Endothelial cell of umbilical vein (primary cell): ENCODE measurements at regions not wholly inside any gene's neighbourhood (a gene's known extent, or its start where the extent isn't known, plus 50 kb on each side); places are given as distances from the start of the nearest gene placed in this dataset.

ENCODE experiments used
- BruUV-seq: library from RNA; stranded (reverse); fragments of 400-500 nt; replicated peaks from 2 replicates; lab custom pipeline; 2021; lab: Mats Ljungman, UMichigan
- CTCF ChIA-PET: fragments of 300-600, 350-600 bp; sonication (Branson Sonifier 250); formaldehyde crosslinking; loops from one replicate; lab custom pipeline; 2021; ENCODE audit warnings: antibody characterized with exemption, inconsistent platforms; lab: Charles Lee
- POLR2A ChIA-PET: fragments of 300-600, 350-600 bp; sonication (Branson Sonifier 250); formaldehyde crosslinking; loops from one replicate; lab custom pipeline; 2021; ENCODE audit warnings: antibody characterized with exemption, inconsistent platforms; lab: Charles Lee
- DNase-seq: peaks from one replicate; pipeline ENCODE4 v3.0.0-alpha.2; 2011; ENCODE audit warnings: low read depth, low spot score
- FAIRE-seq: peaks from 2 replicates; lab custom pipeline; 2011; peaks lifted over from hg19 to GRCh38; lab: Jason Lieb, UNC
- H2AFZ ChIP-seq: 2 replicates; pipeline ENCODE4 v1.6.0; 2012; ENCODE audit warnings: low read depth, low read length, control low read depth, inconsistent platforms
- H3K27ac ChIP-seq: 2 replicates; pipeline ENCODE4 v1.5.1; 2011; ENCODE audit warnings: low read depth, mild to moderate bottlenecking, control low read depth, low read length, moderate library complexity; ENCODE audit not compliant: insufficient read depth
- H3K27me3 ChIP-seq, 2 experiments: 2 replicates each; pipeline versions ENCODE4 v1.6.0 to v1.6.1; 2011; ENCODE audit warnings: low read length in 2 of 2, mixed read lengths in 1 of 2; ENCODE audit not compliant: control insufficient read depth in 2 of 2, insufficient read depth in 2 of 2
- H3K36me3 ChIP-seq, 2 experiments: 2 replicates in 1 of 2; 3 replicates in 1 of 2; pipeline ENCODE4 v1.5.1; 2011; ENCODE audit warnings: low read length in 2 of 2, mild to moderate bottlenecking in 1 of 2, moderate library complexity in 1 of 2; ENCODE audit not compliant: control insufficient read depth in 2 of 2, insufficient read depth in 2 of 2; ENCODE audit errors: extremely low read depth in 1 of 2
- H3K4me1 ChIP-seq: 3 replicates; pipeline ENCODE4 v1.5.1; 2011; ENCODE audit warnings: mild to moderate bottlenecking, low read length; ENCODE audit not compliant: control insufficient read depth, insufficient read depth; ENCODE audit errors: extremely low read depth
- H3K4me2 ChIP-seq: 2 replicates; pipeline ENCODE4 v1.6.1; 2011; ENCODE audit warnings: low read length, control low read depth, mixed read lengths; ENCODE audit not compliant: insufficient read depth
- H3K4me3 ChIP-seq, 3 experiments: fragments of 200-600 bp in 1 of 3; sonication (generic), shearing (Covaris generic) in 1 of 3; replicated peaks in 1 of 3; 2 replicates each; pipeline ENCODE4 v1.5.1; 2011 to 2016; ENCODE audit warnings: control low read depth in 3 of 3, low read length in 3 of 3, mild to moderate bottlenecking in 2 of 3, inconsistent platforms in 1 of 3, low read depth in 1 of 3, moderate library complexity in 1 of 3; ENCODE audit not compliant: insufficient read depth in 1 of 3
- H3K79me2 ChIP-seq: 2 replicates; pipeline ENCODE4 v1.6.0; 2012; ENCODE audit warnings: low read length, inconsistent platforms; ENCODE audit not compliant: control insufficient read depth, insufficient read depth
- H3K9ac ChIP-seq: replicated peaks from 2 replicates; pipeline ENCODE3; 2011; ENCODE audit warnings: low read length, control low read depth; ENCODE audit not compliant: insufficient read depth; ENCODE audit errors: extremely low read depth
- H3K9me1 ChIP-seq: replicated peaks from 3 replicates; pipeline ENCODE4 v1.6.0; 2011; ENCODE audit warnings: mild to moderate bottlenecking, low read length; ENCODE audit not compliant: control insufficient read depth, insufficient read depth; ENCODE audit errors: extremely low read depth
- H3K9me3 ChIP-seq: replicated peaks from 2 replicates; pipeline ENCODE4 v1.5.1; 2012; ENCODE audit warnings: low read length, inconsistent platforms; ENCODE audit not compliant: control insufficient read depth, insufficient read depth
- H4K20me1 ChIP-seq: replicated peaks from 2 replicates; pipeline ENCODE3; 2011; ENCODE audit warnings: mild to moderate bottlenecking, low read length; ENCODE audit not compliant: control insufficient read depth, insufficient read depth; ENCODE audit errors: extremely low read depth
- EZH2 ChIP-seq: IDR thresholded peaks from 2 replicates; pipeline ENCODE4 v1.6.1; 2012; ENCODE audit warnings: borderline replicate concordance, low read depth, mild to moderate bottlenecking, moderate library complexity, low read length, inconsistent platforms; ENCODE audit not compliant: severe bottlenecking
- FOS ChIP-seq: IDR thresholded peaks from 2 replicates; pipeline ENCODE4 v1.6.1; 2011; ENCODE audit warnings: mild to moderate bottlenecking, low read length, moderate library complexity, borderline replicate concordance; ENCODE audit not compliant: insufficient read depth
- GATA2 ChIP-seq: IDR thresholded peaks from 2 replicates; pipeline ENCODE4 v1.7.0; 2011; ENCODE audit warnings: low read depth, mild to moderate bottlenecking, moderate library complexity, mixed read lengths, low read length; ENCODE audit not compliant: insufficient read length, insufficient read depth
- JUN ChIP-seq: IDR thresholded peaks from 2 replicates; pipeline ENCODE4 v1.6.1; 2011; ENCODE audit warnings: borderline replicate concordance, low read depth; ENCODE audit not compliant: insufficient read length, insufficient read depth
- MYC ChIP-seq: IDR thresholded peaks from one replicate; pipeline ENCODE4 v1.6.1; 2011; ENCODE audit warnings: mild to moderate bottlenecking, low read depth, low read length
- POLR2A ChIP-seq: IDR thresholded peaks from 2 replicates; pipeline ENCODE4 v1.6.1; 2012; ENCODE audit warnings: low read depth, mild to moderate bottlenecking, control low read depth, low read length
- POLR2AphosphoS5 ChIP-seq: IDR thresholded peaks from 2 replicates; pipeline ENCODE4 v1.6.1; 2012; ENCODE audit warnings: low read depth, mild to moderate bottlenecking, control low read depth, low read length, moderate library complexity; ENCODE audit not compliant: insufficient read depth
- dilution Hi-C: fragments of 300-500 bp; cut with MboI; formaldehyde crosslinking; loops from one replicate; pipeline ENCODE4 v1.15.0; 2019; ENCODE audit warnings: low sequenced_read_pairs; ENCODE audit not compliant: extremely low pct_ligation_motif_present
- intact Hi-C: fragments of 100-400 bp; cut with micrococcal nuclease; formaldehyde crosslinking; loops from one replicate; pipeline ENCODE4 v1.10.0; 2022
- TF ChIP-seq, protein P1 (sequence below): IDR thresholded peaks from 2 replicates; pipeline ENCODE4 v1.6.1; 2011; ENCODE audit not compliant: insufficient read depth, insufficient read length
- TF ChIP-seq, protein P2 (sequence below), 2 donors: IDR thresholded peaks; 1 replicate in 1 of 2; 2 replicates in 1 of 2; pipeline ENCODE4 v1.5.1; 2011; ENCODE audit warnings: low read length in 2 of 2, mild to moderate bottlenecking in 2 of 2, moderate library complexity in 2 of 2, control low read depth in 1 of 2, inconsistent platforms in 1 of 2, low read depth in 1 of 2; ENCODE audit not compliant: insufficient read depth in 1 of 2; ENCODE audit errors: extremely low read depth in 1 of 2

DNA sequence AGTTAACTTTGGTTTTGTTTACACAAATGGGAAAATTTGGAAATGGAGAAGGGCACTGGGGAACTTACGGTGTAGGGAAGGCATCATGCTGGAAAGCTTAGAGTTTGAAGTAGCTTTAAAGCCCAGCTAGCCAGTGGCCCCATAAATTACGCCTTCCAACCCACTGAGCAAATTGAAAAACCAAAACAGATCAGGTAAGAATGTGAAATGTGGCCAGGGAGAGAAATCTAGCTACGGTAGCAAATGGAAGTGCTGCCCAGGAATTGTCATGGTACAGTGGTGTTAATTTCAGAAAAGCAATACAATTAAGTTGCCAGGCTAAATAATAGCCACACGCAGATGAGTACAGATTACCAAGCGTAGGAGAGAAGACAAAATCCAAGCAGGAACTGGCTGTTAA lies 654.8 kb downstream of the PRELID2 start:
- FAIRE-seq (no peak), DNase-seq (no peak)
- BruUV-seq, result no TSS peak
- TF ChIP-seq GATA2 (no peak), POLR2A (no peak), JUN (no peak), MYC (no peak), FOS (no peak), EZH2 (no peak), POLR2AphosphoS5 (no peak)
- TF ChIP-seq, protein P1, sequence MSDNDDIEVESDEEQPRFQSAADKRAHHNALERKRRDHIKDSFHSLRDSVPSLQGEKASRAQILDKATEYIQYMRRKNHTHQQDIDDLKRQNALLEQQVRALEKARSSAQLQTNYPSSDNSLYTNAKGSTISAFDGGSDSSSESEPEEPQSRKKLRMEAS, result no peak
- TF ChIP-seq, protein P2, sequence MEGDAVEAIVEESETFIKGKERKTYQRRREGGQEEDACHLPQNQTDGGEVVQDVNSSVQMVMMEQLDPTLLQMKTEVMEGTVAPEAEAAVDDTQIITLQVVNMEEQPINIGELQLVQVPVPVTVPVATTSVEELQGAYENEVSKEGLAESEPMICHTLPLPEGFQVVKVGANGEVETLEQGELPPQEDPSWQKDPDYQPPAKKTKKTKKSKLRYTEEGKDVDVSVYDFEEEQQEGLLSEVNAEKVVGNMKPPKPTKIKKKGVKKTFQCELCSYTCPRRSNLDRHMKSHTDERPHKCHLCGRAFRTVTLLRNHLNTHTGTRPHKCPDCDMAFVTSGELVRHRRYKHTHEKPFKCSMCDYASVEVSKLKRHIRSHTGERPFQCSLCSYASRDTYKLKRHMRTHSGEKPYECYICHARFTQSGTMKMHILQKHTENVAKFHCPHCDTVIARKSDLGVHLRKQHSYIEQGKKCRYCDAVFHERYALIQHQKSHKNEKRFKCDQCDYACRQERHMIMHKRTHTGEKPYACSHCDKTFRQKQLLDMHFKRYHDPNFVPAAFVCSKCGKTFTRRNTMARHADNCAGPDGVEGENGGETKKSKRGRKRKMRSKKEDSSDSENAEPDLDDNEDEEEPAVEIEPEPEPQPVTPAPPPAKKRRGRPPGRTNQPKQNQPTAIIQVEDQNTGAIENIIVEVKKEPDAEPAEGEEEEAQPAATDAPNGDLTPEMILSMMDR (IDR thresholded peaks at IDR 0.05; ENCODE audit: extremely low read depth in 1 of 2, insufficient read depth in 1 of 2, low read depth in 1 of 2, low read length in 2 of 2), result no peak
- ChIA-PET POLR2A (no interaction called here), CTCF (no interaction called here)
- Histone ChIP-seq H2AFZ (no peak overlapping the region), H3K4me3 (no peak overlapping the region), H3K9ac (no peak overlapping the region), H3K4me2 (no peak overlapping the region), H3K36me3 (no peaks in the 10 kb centered on the region), H3K9me1 (no peaks in the 10 kb centered on the region), H4K20me1 (no peaks in the 10 kb centered on the region), H3K79me2 (no peaks in the 10 kb centered on the region), H3K27ac (no peak overlapping the region), H3K4me1 (no peaks in the 10 kb centered on the region), H3K27me3 (no peaks in the 10 kb centered on the region), H3K9me3 (no peaks in the 10 kb centered on the region)
- dilution Hi-C loops, result no loop called here
- intact Hi-C loops, result no loop called here
